ENCODE measurements at regions not wholly inside any gene's neighbourhood (a gene's known extent, or its start where the extent isn't known, plus 50 kb on each side); places are given as distances from the start of the nearest gene placed in this dataset.

DNA sequence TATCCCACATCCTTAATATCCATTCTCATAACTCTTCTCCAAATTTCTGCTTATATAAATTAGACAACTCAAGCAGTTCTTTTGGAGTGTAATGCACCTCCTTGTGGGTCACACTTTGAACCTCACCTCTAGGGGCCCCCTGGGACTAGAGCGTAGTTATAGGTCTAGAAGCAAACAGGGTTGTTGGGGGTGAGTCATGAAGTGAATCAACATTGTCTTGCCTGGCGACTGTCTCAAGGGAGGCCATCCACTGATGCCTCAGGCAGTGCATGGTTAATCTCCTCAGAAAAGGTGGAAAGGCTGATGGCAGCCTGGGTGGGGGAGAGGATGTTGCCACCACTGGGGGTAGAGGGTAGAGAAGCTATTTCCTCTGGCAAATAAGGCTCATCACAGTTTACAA lies 129.1 kb downstream of the TNFRSF21 start (continued):
- TF ChIP-seq, protein P1, sequence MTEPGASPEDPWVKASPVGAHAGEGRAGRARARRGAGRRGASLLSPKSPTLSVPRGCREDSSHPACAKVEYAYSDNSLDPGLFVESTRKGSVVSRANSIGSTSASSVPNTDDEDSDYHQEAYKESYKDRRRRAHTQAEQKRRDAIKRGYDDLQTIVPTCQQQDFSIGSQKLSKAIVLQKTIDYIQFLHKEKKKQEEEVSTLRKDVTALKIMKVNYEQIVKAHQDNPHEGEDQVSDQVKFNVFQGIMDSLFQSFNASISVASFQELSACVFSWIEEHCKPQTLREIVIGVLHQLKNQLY (CRISPR knock-in tag; IDR thresholded peaks at IDR 0.05) = no peak
- no peak for TF ChIP-seq ZNF510 (CRISPR knock-in tag; IDR thresholded peaks at IDR 0.05; ENCODE audit: low read depth)
- no peak for TF ChIP-seq SKI (IDR thresholded peaks at IDR 0.05; ENCODE audit: partially characterized antibody)
- TF ChIP-seq RXRB (CRISPR knock-in tag; IDR thresholded peaks at IDR 0.05; ENCODE audit: borderline replicate concordance) = no peak
- TF ChIP-seq ZNF776 (CRISPR knock-in tag; IDR thresholded peaks at IDR 0.05) = no peak
- no peak for TF ChIP-seq NR3C1 (CRISPR knock-in tag; IDR thresholded peaks at IDR 0.05)
- TF ChIP-seq, protein P2, sequence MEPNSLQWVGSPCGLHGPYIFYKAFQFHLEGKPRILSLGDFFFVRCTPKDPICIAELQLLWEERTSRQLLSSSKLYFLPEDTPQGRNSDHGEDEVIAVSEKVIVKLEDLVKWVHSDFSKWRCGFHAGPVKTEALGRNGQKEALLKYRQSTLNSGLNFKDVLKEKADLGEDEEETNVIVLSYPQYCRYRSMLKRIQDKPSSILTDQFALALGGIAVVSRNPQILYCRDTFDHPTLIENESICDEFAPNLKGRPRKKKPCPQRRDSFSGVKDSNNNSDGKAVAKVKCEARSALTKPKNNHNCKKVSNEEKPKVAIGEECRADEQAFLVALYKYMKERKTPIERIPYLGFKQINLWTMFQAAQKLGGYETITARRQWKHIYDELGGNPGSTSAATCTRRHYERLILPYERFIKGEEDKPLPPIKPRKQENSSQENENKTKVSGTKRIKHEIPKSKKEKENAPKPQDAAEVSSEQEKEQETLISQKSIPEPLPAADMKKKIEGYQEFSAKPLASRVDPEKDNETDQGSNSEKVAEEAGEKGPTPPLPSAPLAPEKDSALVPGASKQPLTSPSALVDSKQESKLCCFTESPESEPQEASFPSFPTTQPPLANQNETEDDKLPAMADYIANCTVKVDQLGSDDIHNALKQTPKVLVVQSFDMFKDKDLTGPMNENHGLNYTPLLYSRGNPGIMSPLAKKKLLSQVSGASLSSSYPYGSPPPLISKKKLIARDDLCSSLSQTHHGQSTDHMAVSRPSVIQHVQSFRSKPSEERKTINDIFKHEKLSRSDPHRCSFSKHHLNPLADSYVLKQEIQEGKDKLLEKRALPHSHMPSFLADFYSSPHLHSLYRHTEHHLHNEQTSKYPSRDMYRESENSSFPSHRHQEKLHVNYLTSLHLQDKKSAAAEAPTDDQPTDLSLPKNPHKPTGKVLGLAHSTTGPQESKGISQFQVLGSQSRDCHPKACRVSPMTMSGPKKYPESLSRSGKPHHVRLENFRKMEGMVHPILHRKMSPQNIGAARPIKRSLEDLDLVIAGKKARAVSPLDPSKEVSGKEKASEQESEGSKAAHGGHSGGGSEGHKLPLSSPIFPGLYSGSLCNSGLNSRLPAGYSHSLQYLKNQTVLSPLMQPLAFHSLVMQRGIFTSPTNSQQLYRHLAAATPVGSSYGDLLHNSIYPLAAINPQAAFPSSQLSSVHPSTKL (CRISPR knock-in tag; IDR thresholded peaks at IDR 0.05) = peak; percentile 46
- TF ChIP-seq HMG20A (CRISPR knock-in tag; IDR thresholded peaks at IDR 0.05; ENCODE audit: borderline replicate concordance) = 0 out of 2 replicates have a peak, but pooled peaks have one; percentile 51
- TF ChIP-seq ZNF883 (CRISPR knock-in tag; IDR thresholded peaks at IDR 0.05; ENCODE audit: not compliant biosample characterization) = no peak
- TF ChIP-seq FOXA3 (CRISPR knock-in tag; IDR thresholded peaks at IDR 0.05) = peak; percentile 51
- TF ChIP-seq PHF5A (CRISPR knock-in tag; IDR thresholded peaks at IDR 0.05; ENCODE audit: low read depth, unreplicated experiment) = no peak
- no peak for TF ChIP-seq MAF1 (CRISPR knock-in tag; IDR thresholded peaks at IDR 0.05; ENCODE audit: borderline replicate concordance)
- TF ChIP-seq NFAT5 (CRISPR knock-in tag; IDR thresholded peaks at IDR 0.05) = no peak
- TF ChIP-seq ISX (CRISPR knock-in tag; conservative IDR thresholded peaks at IDR 0.05) = no peak
- TF ChIP-seq REL (CRISPR knock-in tag; conservative IDR thresholded peaks at IDR 0.05) = no peak
- TF ChIP-seq, protein P3, sequence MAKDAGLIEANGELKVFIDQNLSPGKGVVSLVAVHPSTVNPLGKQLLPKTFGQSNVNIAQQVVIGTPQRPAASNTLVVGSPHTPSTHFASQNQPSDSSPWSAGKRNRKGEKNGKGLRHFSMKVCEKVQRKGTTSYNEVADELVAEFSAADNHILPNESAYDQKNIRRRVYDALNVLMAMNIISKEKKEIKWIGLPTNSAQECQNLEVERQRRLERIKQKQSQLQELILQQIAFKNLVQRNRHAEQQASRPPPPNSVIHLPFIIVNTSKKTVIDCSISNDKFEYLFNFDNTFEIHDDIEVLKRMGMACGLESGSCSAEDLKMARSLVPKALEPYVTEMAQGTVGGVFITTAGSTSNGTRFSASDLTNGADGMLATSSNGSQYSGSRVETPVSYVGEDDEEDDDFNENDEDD (CRISPR knock-in tag; IDR thresholded peaks at IDR 0.05; ENCODE audit: borderline replicate concordance) = no peak
- peak; percentile 14; the same call in 1 of the 2 replicates for TF ChIP-seq PATZ1 (CRISPR knock-in tag; IDR thresholded peaks at IDR 0.05)
- no peak for TF ChIP-seq BRCA1 (CRISPR knock-in tag; IDR thresholded peaks at IDR 0.05)
- peak; percentile 16 for TF ChIP-seq XRCC5 (optimal IDR thresholded peaks at IDR 0.05; ENCODE audit: low read length)
